Fibroblast of gingiva (primary cell): ENCODE measurements at regions not wholly inside any gene's neighbourhood (a gene's known extent, or its start where the extent isn't known, plus 50 kb on each side); places are given as distances from the start of the nearest gene placed in this dataset.
"Not testable (repeated sequence)": the region's sequence is repeated elsewhere in the genome, so short reads cannot be mapped to it uniquely, and the experiment has no call there.

ENCODE experiments used
- DNase-seq: peaks from one replicate; pipeline ENCODE4 v3.0.0-alpha.2; 2011; ENCODE audit warnings: low read depth

GRCh38 chr10:128579280-128579865, 453.1 kb upstream of the MKI67 start:
- DNase-seq = no peak

- no peak for DNase-seq
Measured at GRCh38 chr10:128579901-128580300, 453.7 kb upstream of the MKI67 start.

GRCh38 chr10:128583125-128583524, 456.9 kb upstream of the MKI67 start:
- not testable (repeated sequence) for DNase-seq

GRCh38 chr10:128586599-128586998, 460.4 kb upstream of the MKI67 start:
- DNase-seq = not testable (repeated sequence)

GRCh38 chr10:128587689-128588088, 461.5 kb upstream of the MKI67 start:
- no peak for DNase-seq

GRCh38 chr10:128588402-128588801, 462.2 kb upstream of the MKI67 start:
- DNase-seq = no peak

- DNase-seq = no peak
Measured at GRCh38 chr10:128594688-128595087, 468.5 kb upstream of the MKI67 start.

GRCh38 chr10:128596906-128597305, 470.7 kb upstream of the MKI67 start:
- no peak for DNase-seq

- no peak for DNase-seq
Measured at GRCh38 chr10:128599030-128599429, 472.8 kb upstream of the MKI67 start.

- DNase-seq = no peak
Measured at GRCh38 chr10:128599538-128599937, 473.3 kb upstream of the MKI67 start.

- no peak for DNase-seq
Measured at GRCh38 chr10:128602183-128602582, 476.0 kb upstream of the MKI67 start.

GRCh38 chr10:128604025-128604424, 477.8 kb upstream of the MKI67 start:
- no peak for DNase-seq

- DNase-seq = no peak
Measured at GRCh38 chr10:128605180-128605579, 479.0 kb upstream of the MKI67 start.

GRCh38 chr10:128606055-128606454, 479.8 kb upstream of the MKI67 start:
- no peak for DNase-seq

GRCh38 chr10:128608791-128609190, 482.6 kb upstream of the MKI67 start:
- DNase-seq = no peak

- DNase-seq = no peak
Measured at GRCh38 chr10:128609460-128609859, 483.2 kb upstream of the MKI67 start.

GRCh38 chr10:128610113-128610512, 483.9 kb upstream of the MKI67 start:
- DNase-seq = no peak

- DNase-seq = no peak
Measured at GRCh38 chr10:128612195-128612594, 486.0 kb upstream of the MKI67 start.

GRCh38 chr10:128612631-128613030, 486.4 kb upstream of the MKI67 start:
- no peak for DNase-seq

GRCh38 chr10:128614016-128614605, 487.9 kb upstream of the MKI67 start:
- DNase-seq = no peak

GRCh38 chr10:128614802-128615553, 488.8 kb upstream of the MKI67 start:
- DNase-seq = no peak

GRCh38 chr10:128617532-128617931, 491.3 kb upstream of the MKI67 start:
- DNase-seq = no peak

- DNase-seq = no peak
Measured at GRCh38 chr10:128622706-128623105, 496.5 kb upstream of the MKI67 start.
